ENCODE measurements at regions not wholly inside any gene's neighbourhood (a gene's known extent, or its start where the extent isn't known, plus 50 kb on each side); places are given as distances from the start of the nearest gene placed in this dataset.

- TF ChIP-seq, protein P1, sequence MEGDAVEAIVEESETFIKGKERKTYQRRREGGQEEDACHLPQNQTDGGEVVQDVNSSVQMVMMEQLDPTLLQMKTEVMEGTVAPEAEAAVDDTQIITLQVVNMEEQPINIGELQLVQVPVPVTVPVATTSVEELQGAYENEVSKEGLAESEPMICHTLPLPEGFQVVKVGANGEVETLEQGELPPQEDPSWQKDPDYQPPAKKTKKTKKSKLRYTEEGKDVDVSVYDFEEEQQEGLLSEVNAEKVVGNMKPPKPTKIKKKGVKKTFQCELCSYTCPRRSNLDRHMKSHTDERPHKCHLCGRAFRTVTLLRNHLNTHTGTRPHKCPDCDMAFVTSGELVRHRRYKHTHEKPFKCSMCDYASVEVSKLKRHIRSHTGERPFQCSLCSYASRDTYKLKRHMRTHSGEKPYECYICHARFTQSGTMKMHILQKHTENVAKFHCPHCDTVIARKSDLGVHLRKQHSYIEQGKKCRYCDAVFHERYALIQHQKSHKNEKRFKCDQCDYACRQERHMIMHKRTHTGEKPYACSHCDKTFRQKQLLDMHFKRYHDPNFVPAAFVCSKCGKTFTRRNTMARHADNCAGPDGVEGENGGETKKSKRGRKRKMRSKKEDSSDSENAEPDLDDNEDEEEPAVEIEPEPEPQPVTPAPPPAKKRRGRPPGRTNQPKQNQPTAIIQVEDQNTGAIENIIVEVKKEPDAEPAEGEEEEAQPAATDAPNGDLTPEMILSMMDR (IDR thresholded peaks at IDR 0.05; ENCODE audit: borderline replicate concordance, extremely low read depth, low read length, poor library complexity, severe bottlenecking) = no peak
- no peak for TF ChIP-seq EZH2 (IDR thresholded peaks at IDR 0.05; ENCODE audit: borderline replicate concordance, low read depth, low read length, severe bottlenecking)
Measured at GRCh38 chr12:88418856-88419497, 161.3 kb downstream of the KITLG start.

Data from DND-41 (cell line).